HL-60 (cell line): ENCODE measurements at regions not wholly inside any gene's neighbourhood (a gene's known extent, or its start where the extent isn't known, plus 50 kb on each side); places are given as distances from the start of the nearest gene placed in this dataset.

ENCODE experiments used
- DNase-seq, 2 experiments: peaks; one replicate each; pipeline ENCODE4 v3.0.0-alpha.2; 2010 to 2020; ENCODE audit warnings: low read depth in 1 of 2, low spot score in 1 of 2
- H3K27ac ChIP-seq: fragments of 250-450 bp; sonication (Bioruptor Pico); replicated peaks from 2 replicates; pipeline ENCODE4 v1.5.1; 2020; ENCODE audit warnings: mild to moderate bottlenecking, moderate library complexity
- H3K27me3 ChIP-seq: fragments of 250-450 bp; sonication (Bioruptor Pico); 2 replicates; pipeline ENCODE4 v1.5.1; 2021; ENCODE audit warnings: mild to moderate bottlenecking, moderate library complexity; ENCODE audit not compliant: insufficient read depth, poor library complexity, severe bottlenecking
- H3K4me3 ChIP-seq: replicated peaks from 2 replicates; pipeline ENCODE4 v1.5.1; 2011; ENCODE audit warnings: mild to moderate bottlenecking, control low read depth, low read length; ENCODE audit not compliant: insufficient read depth
- GABPA ChIP-seq: IDR thresholded peaks from 2 replicates; pipeline ENCODE4 v1.6.1; 2012; ENCODE audit warnings: low read depth
- POLR2AphosphoS5 ChIP-seq: IDR thresholded peaks from 2 replicates; pipeline ENCODE4 v1.6.1; 2012; ENCODE audit warnings: low read depth
- SPI1 ChIP-seq: IDR thresholded peaks from 2 replicates; pipeline ENCODE4 v1.6.1; 2012; ENCODE audit warnings: low read depth, mild to moderate bottlenecking, borderline replicate concordance
- TF ChIP-seq, protein P1 (sequence below): IDR thresholded peaks from one replicate; pipeline ENCODE4 v1.5.1; 2011; ENCODE audit warnings: low read length, control low read depth, inconsistent platforms; ENCODE audit not compliant: insufficient read depth
- TF ChIP-seq, protein P2 (sequence below): IDR thresholded peaks from 2 replicates; pipeline ENCODE4 v1.6.1; 2012; ENCODE audit warnings: low read depth; ENCODE audit not compliant: insufficient replicate concordance

GRCh38 chr5:43780586-43780985, 177.6 kb downstream of the NNT start:
- Histone ChIP-seq H3K4me3 (no peak overlapping the region), H3K27me3 (no peaks in the 10 kb centered on the region), H3K27ac (no peak overlapping the region)
- TF ChIP-seq, protein P1, sequence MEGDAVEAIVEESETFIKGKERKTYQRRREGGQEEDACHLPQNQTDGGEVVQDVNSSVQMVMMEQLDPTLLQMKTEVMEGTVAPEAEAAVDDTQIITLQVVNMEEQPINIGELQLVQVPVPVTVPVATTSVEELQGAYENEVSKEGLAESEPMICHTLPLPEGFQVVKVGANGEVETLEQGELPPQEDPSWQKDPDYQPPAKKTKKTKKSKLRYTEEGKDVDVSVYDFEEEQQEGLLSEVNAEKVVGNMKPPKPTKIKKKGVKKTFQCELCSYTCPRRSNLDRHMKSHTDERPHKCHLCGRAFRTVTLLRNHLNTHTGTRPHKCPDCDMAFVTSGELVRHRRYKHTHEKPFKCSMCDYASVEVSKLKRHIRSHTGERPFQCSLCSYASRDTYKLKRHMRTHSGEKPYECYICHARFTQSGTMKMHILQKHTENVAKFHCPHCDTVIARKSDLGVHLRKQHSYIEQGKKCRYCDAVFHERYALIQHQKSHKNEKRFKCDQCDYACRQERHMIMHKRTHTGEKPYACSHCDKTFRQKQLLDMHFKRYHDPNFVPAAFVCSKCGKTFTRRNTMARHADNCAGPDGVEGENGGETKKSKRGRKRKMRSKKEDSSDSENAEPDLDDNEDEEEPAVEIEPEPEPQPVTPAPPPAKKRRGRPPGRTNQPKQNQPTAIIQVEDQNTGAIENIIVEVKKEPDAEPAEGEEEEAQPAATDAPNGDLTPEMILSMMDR: no peak
- no peak for TF ChIP-seq POLR2AphosphoS5
- no peak for TF ChIP-seq SPI1
- TF ChIP-seq GABPA: no peak
- TF ChIP-seq, protein P2, sequence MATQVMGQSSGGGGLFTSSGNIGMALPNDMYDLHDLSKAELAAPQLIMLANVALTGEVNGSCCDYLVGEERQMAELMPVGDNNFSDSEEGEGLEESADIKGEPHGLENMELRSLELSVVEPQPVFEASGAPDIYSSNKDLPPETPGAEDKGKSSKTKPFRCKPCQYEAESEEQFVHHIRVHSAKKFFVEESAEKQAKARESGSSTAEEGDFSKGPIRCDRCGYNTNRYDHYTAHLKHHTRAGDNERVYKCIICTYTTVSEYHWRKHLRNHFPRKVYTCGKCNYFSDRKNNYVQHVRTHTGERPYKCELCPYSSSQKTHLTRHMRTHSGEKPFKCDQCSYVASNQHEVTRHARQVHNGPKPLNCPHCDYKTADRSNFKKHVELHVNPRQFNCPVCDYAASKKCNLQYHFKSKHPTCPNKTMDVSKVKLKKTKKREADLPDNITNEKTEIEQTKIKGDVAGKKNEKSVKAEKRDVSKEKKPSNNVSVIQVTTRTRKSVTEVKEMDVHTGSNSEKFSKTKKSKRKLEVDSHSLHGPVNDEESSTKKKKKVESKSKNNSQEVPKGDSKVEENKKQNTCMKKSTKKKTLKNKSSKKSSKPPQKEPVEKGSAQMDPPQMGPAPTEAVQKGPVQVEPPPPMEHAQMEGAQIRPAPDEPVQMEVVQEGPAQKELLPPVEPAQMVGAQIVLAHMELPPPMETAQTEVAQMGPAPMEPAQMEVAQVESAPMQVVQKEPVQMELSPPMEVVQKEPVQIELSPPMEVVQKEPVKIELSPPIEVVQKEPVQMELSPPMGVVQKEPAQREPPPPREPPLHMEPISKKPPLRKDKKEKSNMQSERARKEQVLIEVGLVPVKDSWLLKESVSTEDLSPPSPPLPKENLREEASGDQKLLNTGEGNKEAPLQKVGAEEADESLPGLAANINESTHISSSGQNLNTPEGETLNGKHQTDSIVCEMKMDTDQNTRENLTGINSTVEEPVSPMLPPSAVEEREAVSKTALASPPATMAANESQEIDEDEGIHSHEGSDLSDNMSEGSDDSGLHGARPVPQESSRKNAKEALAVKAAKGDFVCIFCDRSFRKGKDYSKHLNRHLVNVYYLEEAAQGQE: no peak
- DNase-seq: no peak

- no peak overlapping the region for H3K27ac ChIP-seq
- TF ChIP-seq, protein P1: no peak
- no peak for TF ChIP-seq POLR2AphosphoS5
- DNase-seq: no peak
These were observed 172.0 kb downstream of the NNT start for GRCh38 chr5:43774881-43775399.

DNA sequence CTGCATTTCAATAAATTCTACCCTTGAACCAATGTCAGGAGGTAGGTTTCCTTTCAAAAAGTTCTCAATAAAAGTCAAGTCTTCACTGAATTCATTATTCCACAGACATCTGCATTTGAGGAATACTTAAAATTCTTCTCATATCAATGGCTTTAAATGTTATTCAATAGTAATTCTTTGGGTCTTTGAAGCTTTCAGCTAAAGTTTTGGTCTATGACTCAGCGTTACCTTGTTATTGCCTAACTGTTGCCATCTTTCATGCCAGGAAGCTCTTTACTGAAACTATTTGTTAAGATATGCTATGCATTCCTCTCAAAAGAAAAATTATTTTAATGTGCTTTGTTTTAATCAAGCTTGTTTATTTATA, 170.5 kb downstream of the NNT start:
- peak; percentile 28 to 41 for DNase-seq
- Histone ChIP-seq H3K27me3 (no peaks in the 10 kb centered on the region), H3K27ac (peak overlapping the region; percentile 69), H3K4me3 (no peak overlapping the region)
- TF ChIP-seq GABPA (no peak), POLR2AphosphoS5 (no peak), SPI1 (no peak)
- TF ChIP-seq, protein P2: no peak
- TF ChIP-seq, protein P1: no peak

More at GRCh38 chr5:43774881-43775399, 172.0 kb downstream of the NNT start:
- H3K27me3 ChIP-seq: no peaks in the 10 kb centered on the region
- H3K4me3 ChIP-seq: no peak overlapping the region

DNA sequence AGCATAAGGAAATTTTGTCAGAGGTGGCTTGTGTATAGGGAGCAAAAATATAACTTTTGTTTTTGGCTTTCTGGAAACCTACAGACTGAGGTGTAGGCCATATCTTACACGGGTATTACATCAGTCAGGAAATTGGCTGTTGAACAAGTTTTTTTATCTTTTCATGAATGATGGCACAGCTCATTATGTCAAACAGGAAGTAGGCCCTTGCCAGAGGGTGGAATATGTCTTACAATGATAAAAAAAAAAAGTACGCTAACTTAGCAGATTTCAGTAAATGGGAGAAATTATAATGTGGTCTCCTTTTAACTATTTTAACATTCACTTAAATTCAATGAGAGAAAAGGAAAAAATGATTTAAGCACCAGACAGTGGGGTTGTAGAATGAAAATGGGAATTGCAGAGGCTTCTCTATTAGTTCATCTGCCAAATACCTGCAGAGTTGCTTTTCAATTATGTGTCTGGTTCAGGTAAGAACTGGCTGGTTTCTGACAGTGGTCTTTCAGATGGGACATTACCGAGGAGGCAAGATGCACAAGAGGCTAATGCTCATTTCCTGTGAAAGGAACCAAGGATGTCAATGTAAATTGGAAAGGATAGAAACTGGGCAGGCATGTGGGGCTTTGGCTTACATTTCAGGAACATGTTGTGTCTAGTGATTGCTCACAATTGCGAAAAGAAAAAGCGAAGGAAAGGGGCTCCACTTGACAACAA, 169.9 kb downstream of the NNT start:
- no peak overlapping the region for H3K4me3 ChIP-seq
- H3K27ac ChIP-seq: peak overlapping the region; percentile 69
- TF ChIP-seq SPI1 (no peak), POLR2AphosphoS5 (no peak), GABPA (no peak)
- TF ChIP-seq, protein P1: no peak
- TF ChIP-seq, protein P2: no peak
- peak; percentile 17 to 62 for DNase-seq
- no peaks in the 10 kb centered on the region for H3K27me3 ChIP-seq
